HCT116 (cell line): ENCODE measurements at regions not wholly inside any gene's neighbourhood (a gene's known extent, or its start where the extent isn't known, plus 50 kb on each side); places are given as distances from the start of the nearest gene placed in this dataset.
A peak's percentile ranks its signal among the peaks of the same experiment; 100 is the strongest.

Experiments
- ATAC-seq: fragments of 200-7000 bp; cut with Tn5 transposase; 2 replicates; pipeline ENCODE4 v1.9.1; 2020; ENCODE audit warnings: mild to moderate bottlenecking, moderate library complexity
- BruUV-seq: library from RNA; stranded (reverse); fragments of 400-500 nt; replicated peaks from 2 replicates; lab custom pipeline; 2021; lab: Mats Ljungman, UMichigan
- CTCF ChIA-PET: fragments of 300-600 bp; sonication (Branson Sonifier 250); formaldehyde crosslinking; loops from one replicate; lab custom pipeline; 2021; ENCODE audit warnings: antibody characterized with exemption; lab: Charles Lee
- POLR2A ChIA-PET: fragments of 300-600, 350-600 bp; sonication (Branson Sonifier 250); formaldehyde crosslinking; loops from one replicate; lab custom pipeline; 2021; ENCODE audit warnings: antibody characterized with exemption; lab: Charles Lee
- RAD21 ChIA-PET, 2 experiments: fragments of 300-600 bp; sonication (Branson Sonifier 250); formaldehyde crosslinking; loops; one replicate each; lab custom pipeline; 2023; ENCODE audit warnings: low total read pairs in 2 of 2; ENCODE audit not compliant: uncharacterized antibody in 2 of 2, unreplicated experiment in 2 of 2, low non-redundant PET in 1 of 2; lab: Charles Lee
- DNase-seq: peaks from one replicate; pipeline ENCODE4 v3.0.0-alpha.2; 2010; ENCODE audit warnings: low read depth, low spot score
- H2AFZ ChIP-seq: fragments of 200-600 bp; shearing (Covaris generic), sonication (generic); 2 replicates; pipeline ENCODE4 v1.6.1; 2017; ENCODE audit warnings: low read depth, mixed run types, mixed read lengths, antibody characterized with exemption, low read length; ENCODE audit not compliant: poor library complexity, severe bottlenecking
- H3K27ac ChIP-seq: 2 replicates; pipeline ENCODE4 v1.5.1; 2012; ENCODE audit warnings: low read depth, low read length
- H3K27me3 ChIP-seq: fragments of 200-600 bp; sonication (generic); 2 replicates; pipeline ENCODE4 v1.6.1; 2016; ENCODE audit warnings: mixed run types, low read length, mixed read lengths; ENCODE audit not compliant: insufficient read depth
- H3K36me3 ChIP-seq, 2 experiments: fragments of 200-500 bp in 1 of 2; fragments of 200-600 bp in 1 of 2; sonication (Bioruptor generic) in 1 of 2; sonication (generic) in 1 of 2; 2 replicates each; pipeline versions ENCODE4 v1.5.1 to v1.6.1; 2014 to 2016; ENCODE audit warnings: low read length in 2 of 2, inconsistent platforms in 1 of 2, mixed read lengths in 1 of 2, mixed run types in 1 of 2; ENCODE audit not compliant: insufficient read depth in 2 of 2, control insufficient read depth in 1 of 2
- H3K4me1 ChIP-seq, 2 experiments: fragments of 200-600 bp in 1 of 2; sonication (generic) in 1 of 2; 2 replicates each; pipeline versions ENCODE4 v1.5.1 to v1.6.1; 2012 to 2017; ENCODE audit warnings: low read length in 2 of 2, inconsistent platforms in 1 of 2, mild to moderate bottlenecking in 1 of 2, mixed read lengths in 1 of 2, mixed run types in 1 of 2, moderate library complexity in 1 of 2; ENCODE audit not compliant: insufficient read depth in 2 of 2, control insufficient read depth in 1 of 2
- H3K4me2 ChIP-seq: fragments of 200-600 bp; sonication (generic); 2 replicates; pipeline ENCODE4 v1.6.1; 2017; ENCODE audit warnings: mixed run types, low read length, mixed read lengths
- H3K4me3 ChIP-seq, 2 experiments: fragments of 200-600 bp in 1 of 2; sonication (generic) in 1 of 2; replicated peaks in 1 of 2; 2 replicates each; pipeline ENCODE4 v1.5.1; 2011 to 2016; ENCODE audit warnings: low read length in 2 of 2, control low read depth in 1 of 2, low read depth in 1 of 2, mild to moderate bottlenecking in 1 of 2, mixed read lengths in 1 of 2, mixed run types in 1 of 2
- H3K79me2 ChIP-seq: fragments of 200-600 bp; sonication (generic); 2 replicates; pipeline ENCODE4 v1.6.1; 2017; ENCODE audit warnings: mild to moderate bottlenecking, mixed run types, low read length, moderate library complexity, mixed read lengths; ENCODE audit not compliant: insufficient read depth
- H3K9ac ChIP-seq: fragments of 200-600 bp; sonication (generic); 2 replicates; pipeline ENCODE4 v1.6.1; 2016; ENCODE audit warnings: low read length, mixed read lengths
- H3K9me2 ChIP-seq: fragments of 200-600 bp; sonication (generic), shearing (Covaris generic); 2 replicates; pipeline ENCODE4 v1.6.1; 2017; ENCODE audit warnings: mixed run types, mild to moderate bottlenecking, moderate library complexity; ENCODE audit not compliant: insufficient read depth
- H3K9me3 ChIP-seq, 2 experiments: fragments of 200-500 bp in 1 of 2; fragments of 200-600 bp in 1 of 2; sonication (Bioruptor generic) in 1 of 2; sonication (generic) in 1 of 2; 2 replicates each; pipeline ENCODE4 v1.6.1; 2014 to 2017; ENCODE audit warnings: low read length in 2 of 2, mixed read lengths in 2 of 2, inconsistent platforms in 1 of 2, low read depth in 1 of 2, mild to moderate bottlenecking in 1 of 2, mixed run types in 1 of 2, moderate library complexity in 1 of 2; ENCODE audit not compliant: control insufficient read depth in 1 of 2, insufficient read depth in 1 of 2
- H4K20me1 ChIP-seq: fragments of 200-600 bp; sonication (generic), shearing (Covaris generic); 2 replicates; pipeline ENCODE4 v1.6.1; 2017; ENCODE audit warnings: mixed run types, mild to moderate bottlenecking, moderate library complexity; ENCODE audit not compliant: insufficient read depth
- CBX3 ChIP-seq: IDR thresholded peaks from 2 replicates; pipeline ENCODE4 v1.6.1; 2012; ENCODE audit warnings: low read depth
- CEBPB ChIP-seq: IDR thresholded peaks from 2 replicates; pipeline ENCODE4 v1.6.1; 2012; ENCODE audit warnings: low read depth
- ELF1 ChIP-seq: IDR thresholded peaks from 2 replicates; pipeline ENCODE4 v1.6.1; 2012; ENCODE audit warnings: low read depth, borderline replicate concordance
- EZH2 ChIP-seq: fragments of 200-600 bp; sonication (generic); IDR thresholded peaks from 2 replicates; pipeline ENCODE4 v1.6.1; 2017; ENCODE audit warnings: antibody characterized with exemption, mixed run types
- EZH2phosphoT487 ChIP-seq: fragments of 200-600 bp; IDR thresholded peaks from 2 replicates; pipeline ENCODE4 v1.6.1; 2018; ENCODE audit warnings: antibody characterized with exemption, borderline replicate concordance
- FOSL1 ChIP-seq: IDR thresholded peaks from 2 replicates; pipeline ENCODE4 v1.6.1; 2012; ENCODE audit warnings: low read depth
- JUND ChIP-seq: IDR thresholded peaks from 2 replicates; pipeline ENCODE4 v1.6.1; 2012
- POLR2A ChIP-seq: IDR thresholded peaks from 2 replicates; pipeline ENCODE4 v1.7.0; 2011; ENCODE audit warnings: borderline replicate concordance; ENCODE audit not compliant: insufficient read depth, insufficient read length; ENCODE audit errors: extremely low read depth
- RAD21 ChIP-seq: IDR thresholded peaks from 2 replicates; pipeline ENCODE4 v1.6.1; 2012; ENCODE audit warnings: low read depth, mild to moderate bottlenecking
- SRF ChIP-seq: IDR thresholded peaks from 2 replicates; pipeline ENCODE4 v1.6.1; 2012; ENCODE audit warnings: low read depth
- TCF7L2 ChIP-seq: IDR thresholded peaks from 2 replicates; pipeline ENCODE4 v1.7.0; 2011; ENCODE audit warnings: borderline replicate concordance, inconsistent platforms; ENCODE audit not compliant: insufficient read depth, insufficient read length; ENCODE audit errors: extremely low read depth
- YY1 ChIP-seq: IDR thresholded peaks from 2 replicates; pipeline ENCODE4 v1.6.1; 2011; ENCODE audit warnings: low read length, low read depth, moderate library complexity, mild to moderate bottlenecking; ENCODE audit not compliant: insufficient replicate concordance; ENCODE audit errors: extremely low read depth
- ZFX ChIP-seq: fragments of 450-650 bp; IDR thresholded peaks from 2 replicates; pipeline ENCODE4 v1.6.1; 2017
- ZNF274 ChIP-seq: fragments of 200-500 bp; sonication (Bioruptor generic); IDR thresholded peaks from 2 replicates; pipeline ENCODE4 v1.6.1; 2014; ENCODE audit warnings: mild to moderate bottlenecking, low read depth, low read length, inconsistent platforms
- intact Hi-C: fragments of 100-400 bp; cut with micrococcal nuclease; formaldehyde crosslinking; loops from 2 replicates; pipeline ENCODE4 v1.10.0; 2022
- TF ChIP-seq, protein P1 (sequence below): IDR thresholded peaks from 2 replicates; pipeline ENCODE4 v1.6.1; 2012
- TF ChIP-seq, protein P2 (sequence below), 3 experiments: fragments of 200-600 bp in 1 of 3; sonication (generic) in 1 of 3; IDR thresholded peaks in 2 of 3; conservative IDR thresholded peaks in 1 of 3; 2 replicates each; pipeline ENCODE4 v1.5.1; 2012 to 2017; ENCODE audit warnings: low read depth in 2 of 3, low read length in 2 of 3, antibody characterized with exemption in 1 of 3, borderline replicate concordance in 1 of 3, control low read depth in 1 of 3, mild to moderate bottlenecking in 1 of 3, mixed read lengths in 1 of 3, mixed run types in 1 of 3, moderate library complexity in 1 of 3; ENCODE audit not compliant: insufficient read depth in 1 of 3
- TF ChIP-seq, protein P3 (sequence below): IDR thresholded peaks from 2 replicates; pipeline ENCODE4 v1.6.1; 2012; ENCODE audit warnings: low read depth

DNA sequence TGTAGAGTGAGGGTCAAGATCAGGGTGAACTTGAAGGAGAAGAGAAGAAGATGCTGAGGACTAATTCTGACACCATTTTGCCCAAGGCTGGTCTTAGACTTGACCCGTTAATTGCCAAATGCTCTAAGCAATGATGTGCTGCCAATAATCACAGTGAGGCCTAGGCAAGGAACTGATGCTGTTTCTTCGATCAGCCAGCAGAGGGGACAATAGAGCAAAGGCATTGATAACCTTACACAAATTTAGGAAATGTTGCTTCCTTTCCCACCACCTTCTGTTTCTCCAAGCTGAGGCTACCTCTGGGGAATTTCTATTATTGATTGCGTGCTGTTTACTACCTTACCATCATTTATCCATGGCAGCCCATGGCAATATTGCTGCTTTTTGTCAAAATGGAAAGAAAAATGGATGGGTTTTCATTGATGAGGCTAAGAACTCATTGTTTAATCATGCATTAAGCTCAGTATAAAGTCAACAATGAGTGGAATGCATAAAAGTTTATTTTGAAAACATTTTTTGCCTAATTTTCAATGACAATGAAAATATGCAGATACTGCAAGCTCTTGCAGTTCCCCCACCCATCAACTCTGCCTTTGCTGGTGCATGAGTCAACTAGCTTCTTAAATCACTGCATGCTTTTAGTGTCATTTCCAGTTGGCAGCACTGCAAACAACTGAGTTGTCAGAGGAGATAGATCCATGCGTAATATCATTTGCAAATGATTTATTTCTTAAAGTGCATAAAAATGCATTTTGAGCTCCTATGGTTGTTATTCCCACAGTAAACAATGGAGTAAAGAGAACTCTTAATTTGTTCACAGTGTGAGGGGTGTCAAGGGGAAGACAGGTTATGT lies 116.4 kb upstream of the NYAP2 start:
- RAD21 ChIA-PET, result interaction anchor here in 1 of 2 experiments (0.5 kb wide), 1 partner anchor 160 kb away, joined by 4 read pairs; no protein-coding TSS in a partner anchor
- TF ChIP-seq ZFX (no peak), TCF7L2 (no peak), POLR2A (no peak), FOSL1 (no peak), CEBPB (no peak), CBX3 (no peak), ZNF274 (no peak), JUND (no peak), EZH2 (no peak), YY1 (no peak), EZH2phosphoT487 (no peak), SRF (no peak), RAD21 (peak; percentile 71), ELF1 (no peak)
- TF ChIP-seq, protein P1, sequence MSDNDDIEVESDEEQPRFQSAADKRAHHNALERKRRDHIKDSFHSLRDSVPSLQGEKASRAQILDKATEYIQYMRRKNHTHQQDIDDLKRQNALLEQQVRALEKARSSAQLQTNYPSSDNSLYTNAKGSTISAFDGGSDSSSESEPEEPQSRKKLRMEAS, result no peak
- TF ChIP-seq, protein P2, sequence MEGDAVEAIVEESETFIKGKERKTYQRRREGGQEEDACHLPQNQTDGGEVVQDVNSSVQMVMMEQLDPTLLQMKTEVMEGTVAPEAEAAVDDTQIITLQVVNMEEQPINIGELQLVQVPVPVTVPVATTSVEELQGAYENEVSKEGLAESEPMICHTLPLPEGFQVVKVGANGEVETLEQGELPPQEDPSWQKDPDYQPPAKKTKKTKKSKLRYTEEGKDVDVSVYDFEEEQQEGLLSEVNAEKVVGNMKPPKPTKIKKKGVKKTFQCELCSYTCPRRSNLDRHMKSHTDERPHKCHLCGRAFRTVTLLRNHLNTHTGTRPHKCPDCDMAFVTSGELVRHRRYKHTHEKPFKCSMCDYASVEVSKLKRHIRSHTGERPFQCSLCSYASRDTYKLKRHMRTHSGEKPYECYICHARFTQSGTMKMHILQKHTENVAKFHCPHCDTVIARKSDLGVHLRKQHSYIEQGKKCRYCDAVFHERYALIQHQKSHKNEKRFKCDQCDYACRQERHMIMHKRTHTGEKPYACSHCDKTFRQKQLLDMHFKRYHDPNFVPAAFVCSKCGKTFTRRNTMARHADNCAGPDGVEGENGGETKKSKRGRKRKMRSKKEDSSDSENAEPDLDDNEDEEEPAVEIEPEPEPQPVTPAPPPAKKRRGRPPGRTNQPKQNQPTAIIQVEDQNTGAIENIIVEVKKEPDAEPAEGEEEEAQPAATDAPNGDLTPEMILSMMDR (IDR thresholded peaks at IDR 0.05 in 2 of 3, conservative IDR thresholded peaks at IDR 0.05 in 1 of 3; ENCODE audit: borderline replicate concordance in 1 of 3, insufficient read depth in 1 of 3, low read depth in 2 of 3, low read length in 2 of 3), result peak; percentile 52 to 83 (median 79); a peak in 5 of 6 replicates
- TF ChIP-seq, protein P3, sequence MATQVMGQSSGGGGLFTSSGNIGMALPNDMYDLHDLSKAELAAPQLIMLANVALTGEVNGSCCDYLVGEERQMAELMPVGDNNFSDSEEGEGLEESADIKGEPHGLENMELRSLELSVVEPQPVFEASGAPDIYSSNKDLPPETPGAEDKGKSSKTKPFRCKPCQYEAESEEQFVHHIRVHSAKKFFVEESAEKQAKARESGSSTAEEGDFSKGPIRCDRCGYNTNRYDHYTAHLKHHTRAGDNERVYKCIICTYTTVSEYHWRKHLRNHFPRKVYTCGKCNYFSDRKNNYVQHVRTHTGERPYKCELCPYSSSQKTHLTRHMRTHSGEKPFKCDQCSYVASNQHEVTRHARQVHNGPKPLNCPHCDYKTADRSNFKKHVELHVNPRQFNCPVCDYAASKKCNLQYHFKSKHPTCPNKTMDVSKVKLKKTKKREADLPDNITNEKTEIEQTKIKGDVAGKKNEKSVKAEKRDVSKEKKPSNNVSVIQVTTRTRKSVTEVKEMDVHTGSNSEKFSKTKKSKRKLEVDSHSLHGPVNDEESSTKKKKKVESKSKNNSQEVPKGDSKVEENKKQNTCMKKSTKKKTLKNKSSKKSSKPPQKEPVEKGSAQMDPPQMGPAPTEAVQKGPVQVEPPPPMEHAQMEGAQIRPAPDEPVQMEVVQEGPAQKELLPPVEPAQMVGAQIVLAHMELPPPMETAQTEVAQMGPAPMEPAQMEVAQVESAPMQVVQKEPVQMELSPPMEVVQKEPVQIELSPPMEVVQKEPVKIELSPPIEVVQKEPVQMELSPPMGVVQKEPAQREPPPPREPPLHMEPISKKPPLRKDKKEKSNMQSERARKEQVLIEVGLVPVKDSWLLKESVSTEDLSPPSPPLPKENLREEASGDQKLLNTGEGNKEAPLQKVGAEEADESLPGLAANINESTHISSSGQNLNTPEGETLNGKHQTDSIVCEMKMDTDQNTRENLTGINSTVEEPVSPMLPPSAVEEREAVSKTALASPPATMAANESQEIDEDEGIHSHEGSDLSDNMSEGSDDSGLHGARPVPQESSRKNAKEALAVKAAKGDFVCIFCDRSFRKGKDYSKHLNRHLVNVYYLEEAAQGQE, result no peak
- ATAC-seq (peak; percentile 87), DNase-seq (peak; percentile 31)
- BruUV-seq, result no TSS peak
- Histone ChIP-seq H3K4me3 (no peak overlapping the region), H3K9me2 (no peaks in the 10 kb centered on the region), H2AFZ (no peak overlapping the region), H3K4me1 (no peaks in the 10 kb centered on the region), H4K20me1 (no peaks in the 10 kb centered on the region), H3K9me3 (no peaks in the 10 kb centered on the region), H3K79me2 (no peaks in the 10 kb centered on the region), H3K36me3 (no peaks in the 10 kb centered on the region), H3K4me2 (no peak overlapping the region), H3K9ac (no peak overlapping the region), H3K27ac (no peak overlapping the region), H3K27me3 (no peaks in the 10 kb centered on the region)
- intact Hi-C loops, result loop anchor here (1.0 to 2.0 kb wide), 2 partner anchors 160 to 377 kb away; no protein-coding TSS in a partner anchor
- CTCF ChIA-PET, result interaction anchor here (0.7 to 2.3 kb wide), 9 partner anchors 10 to 382 kb away, joined by 3 to 11 read pairs (median 3); no protein-coding TSS in a partner anchor
- POLR2A ChIA-PET, result no interaction called here
